ENCODE measurements at regions not wholly inside any gene's neighbourhood (a gene's known extent, or its start where the extent isn't known, plus 50 kb on each side); places are given as distances from the start of the nearest gene placed in this dataset.

- FAIRE-seq, result no peak
Measured at GRCh38 chr10:83165265-83165664, 974.0 kb upstream of the GHITM start.

- FAIRE-seq, result no peak
Measured at GRCh38 chr10:83166344-83166743, 973.0 kb upstream of the GHITM start.

DNA sequence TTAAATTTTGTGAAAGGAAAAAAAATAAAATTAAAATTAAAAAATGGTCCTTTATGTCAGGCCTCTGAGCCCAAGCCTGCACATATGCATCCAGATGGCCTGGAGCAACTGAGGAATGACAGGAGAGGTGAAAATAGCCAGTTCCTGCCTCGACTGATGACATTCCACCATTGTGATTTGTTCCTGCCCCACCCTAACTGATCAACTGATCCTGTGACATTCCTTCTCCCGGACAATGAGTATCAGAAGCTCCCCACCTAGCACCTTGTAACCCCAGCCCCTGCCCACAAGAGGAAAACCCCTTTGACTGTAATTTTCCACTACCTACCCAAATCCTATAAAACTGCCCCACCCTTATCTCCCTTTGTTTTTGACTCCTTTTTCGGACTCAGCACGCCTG, 972.2 kb upstream of the GHITM start:
- FAIRE-seq, result no peak

GRCh38 chr10:83176901-83177300, 962.4 kb upstream of the GHITM start:
- no peak for FAIRE-seq

DNA sequence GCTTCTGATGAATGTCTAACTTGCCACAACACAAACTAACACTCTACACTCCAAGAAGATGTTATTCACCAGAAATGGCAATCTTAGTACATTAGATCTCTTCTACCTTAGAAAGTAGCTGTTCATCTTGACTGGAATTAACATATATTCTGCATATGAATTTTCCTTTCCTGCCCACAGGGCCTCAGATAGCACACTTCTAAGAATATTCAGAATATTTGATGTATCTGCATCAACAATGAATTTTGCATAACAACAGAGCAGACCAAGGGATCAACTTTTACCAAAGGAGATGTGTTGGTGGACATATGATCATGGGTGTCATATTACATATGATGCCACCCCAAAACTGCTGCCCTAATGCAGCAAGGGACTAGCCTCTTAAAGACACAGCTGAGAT, 960.8 kb upstream of the GHITM start:
- FAIRE-seq, result no peak

DNA sequence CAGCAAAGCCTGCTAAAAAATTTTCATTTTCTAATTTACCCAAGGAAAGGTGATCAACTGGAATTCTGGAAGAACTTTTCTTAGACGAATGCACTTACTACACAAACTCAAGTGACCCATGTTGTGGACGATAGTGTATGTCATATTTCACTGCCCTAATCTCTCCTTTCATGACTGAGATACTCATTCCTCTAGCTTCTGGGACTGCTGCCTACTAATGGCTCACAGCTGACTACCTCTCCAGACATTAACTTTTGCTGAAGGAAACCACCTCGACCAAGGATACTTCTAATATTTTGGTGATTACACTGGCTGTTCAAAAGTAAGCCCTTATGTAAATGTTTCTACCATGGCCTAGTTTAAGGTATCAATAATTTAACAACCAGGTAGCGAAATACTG, 959.9 kb upstream of the GHITM start:
- FAIRE-seq, result no peak

DNA sequence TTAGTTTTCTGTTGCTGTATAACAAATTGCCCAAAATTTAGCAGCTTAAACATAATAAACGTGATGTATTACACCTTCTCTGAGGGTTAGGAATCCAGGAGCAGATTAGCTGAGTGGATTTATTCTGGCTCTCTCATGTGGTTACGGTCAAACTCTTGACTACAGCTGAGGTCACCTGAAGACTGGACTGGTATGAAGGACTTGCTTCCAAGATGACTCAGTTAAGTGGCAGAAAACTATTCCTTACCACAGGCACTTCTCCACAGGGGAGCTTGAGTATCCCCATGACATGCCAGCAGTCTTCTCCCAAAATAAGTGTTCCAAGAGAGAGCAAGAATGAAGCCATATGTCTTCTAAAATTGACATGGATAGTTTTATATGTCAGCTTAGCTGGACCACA, 957.2 kb upstream of the GHITM start:
- no peak for FAIRE-seq

GRCh38 chr10:83184641-83185040, 954.7 kb upstream of the GHITM start:
- no peak for FAIRE-seq

GRCh38 chr10:83190614-83191013, 948.7 kb upstream of the GHITM start:
- no peak for FAIRE-seq

DNA sequence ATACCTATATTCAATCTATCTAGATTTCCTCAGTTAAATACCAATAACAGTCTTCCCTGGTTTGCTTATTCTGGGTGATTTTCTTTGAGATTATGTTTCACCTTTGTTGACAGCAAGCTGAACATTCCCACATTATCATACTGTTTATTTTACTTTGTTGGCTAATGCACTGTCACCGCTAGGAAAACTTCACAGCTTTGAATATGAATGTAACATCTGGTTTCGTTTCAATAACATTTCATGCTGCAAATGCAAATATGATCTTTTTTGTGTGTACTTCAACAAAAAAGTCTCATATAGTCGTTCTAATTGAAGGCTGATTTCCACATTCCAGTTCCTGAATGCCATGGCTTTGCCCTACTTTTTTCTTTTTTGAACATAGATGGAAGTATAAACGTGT, 946.3 kb upstream of the GHITM start:
- no peak for FAIRE-seq

DNA sequence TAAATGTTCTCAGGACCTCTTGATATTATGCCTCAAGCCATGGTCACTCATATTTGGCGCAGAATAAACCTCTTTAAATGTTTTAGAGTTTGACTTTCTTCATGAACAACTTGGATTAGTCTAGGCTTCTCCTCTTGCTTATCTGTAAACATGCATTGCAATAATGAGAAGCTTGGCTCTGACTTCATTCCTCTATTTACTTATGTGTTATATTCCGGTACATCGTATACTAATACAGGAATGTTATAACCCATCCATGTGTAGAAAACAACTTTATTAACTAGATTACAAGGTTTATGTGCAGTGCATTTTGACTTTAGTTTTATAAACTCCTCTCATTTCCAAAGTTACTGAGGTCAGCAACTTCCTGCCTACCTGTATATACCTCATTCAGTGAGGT, 944.3 kb upstream of the GHITM start:
- no peak for FAIRE-seq

- no peak for FAIRE-seq
Measured at GRCh38 chr10:83199374-83199773, 939.9 kb upstream of the GHITM start.

DNA sequence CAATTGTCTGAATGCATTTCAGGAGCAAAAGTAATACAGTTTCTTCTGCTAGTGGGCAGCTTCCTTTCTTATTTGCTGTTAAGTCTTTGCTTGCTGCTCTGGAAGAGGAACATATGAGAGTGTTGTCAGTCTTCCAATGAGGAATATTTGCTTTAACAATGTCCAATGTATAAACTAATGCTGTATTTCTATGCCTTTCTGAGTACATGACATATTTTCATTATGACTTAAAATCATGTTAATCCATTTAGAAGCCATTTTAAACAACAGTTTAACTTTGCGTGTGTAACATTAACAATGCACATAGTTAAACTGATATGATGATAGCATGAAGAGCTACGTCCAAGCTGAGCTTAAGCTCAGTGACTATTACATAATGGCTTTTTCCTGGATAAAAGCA, 933.4 kb upstream of the GHITM start:
- no peak for FAIRE-seq

DNA sequence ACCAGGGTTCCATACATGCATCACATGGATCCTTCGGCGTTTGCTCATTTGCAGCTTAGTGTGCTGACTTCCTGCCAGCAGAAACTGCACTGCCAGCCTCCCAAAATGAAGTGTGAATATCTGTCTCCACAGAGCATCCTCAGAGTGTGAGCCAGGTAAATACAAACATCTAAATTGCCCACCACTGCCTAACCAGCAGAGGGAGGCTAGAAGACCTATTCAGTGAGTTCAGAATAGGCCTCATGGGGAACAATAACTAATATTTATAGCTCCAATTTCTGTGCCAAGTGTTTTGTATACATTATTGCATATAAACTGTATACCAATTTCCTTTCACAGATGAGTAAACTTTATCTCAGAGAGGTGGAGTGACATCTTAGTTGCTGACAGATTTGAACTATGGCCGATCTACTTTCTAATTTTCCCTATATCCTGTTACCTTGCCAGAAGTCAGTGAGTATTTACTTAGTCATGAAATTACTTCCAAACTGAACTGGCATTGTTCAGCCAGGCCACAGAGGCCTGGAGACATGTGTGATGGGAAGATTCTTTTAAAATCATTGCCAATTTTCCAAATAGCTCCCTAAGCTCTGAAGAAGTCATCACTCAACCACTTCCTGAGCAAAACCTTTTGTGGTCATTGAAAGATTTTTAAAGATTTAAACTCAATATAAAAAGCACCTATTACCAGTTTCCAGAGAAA, 926.5 kb upstream of the GHITM start:
- FAIRE-seq, result no peak

- FAIRE-seq, result no peak
Measured at GRCh38 chr10:83214136-83214535, 925.2 kb upstream of the GHITM start.

DNA sequence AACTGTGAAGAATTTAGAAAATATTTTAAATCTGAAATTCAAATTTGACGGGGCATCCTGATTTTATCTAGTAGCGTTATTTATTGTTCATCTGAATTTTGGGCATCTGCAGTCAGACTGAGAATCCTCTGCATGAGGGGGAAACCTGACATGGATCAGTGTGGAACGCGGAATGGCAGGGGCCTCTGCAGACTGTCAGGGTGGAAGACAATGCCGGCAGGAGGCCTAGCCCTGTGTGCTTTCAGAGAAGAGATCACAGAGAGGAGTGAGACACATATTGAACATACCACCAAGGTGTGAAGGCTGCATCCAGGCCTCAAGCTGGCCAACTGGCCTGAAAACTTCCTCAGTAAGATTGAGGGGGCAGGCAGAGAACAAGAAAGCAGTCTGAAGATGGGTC, 921.1 kb upstream of the GHITM start:
- FAIRE-seq, result no peak

- no peak for FAIRE-seq
Measured at GRCh38 chr10:83222300-83222699, 917.0 kb upstream of the GHITM start.

DNA sequence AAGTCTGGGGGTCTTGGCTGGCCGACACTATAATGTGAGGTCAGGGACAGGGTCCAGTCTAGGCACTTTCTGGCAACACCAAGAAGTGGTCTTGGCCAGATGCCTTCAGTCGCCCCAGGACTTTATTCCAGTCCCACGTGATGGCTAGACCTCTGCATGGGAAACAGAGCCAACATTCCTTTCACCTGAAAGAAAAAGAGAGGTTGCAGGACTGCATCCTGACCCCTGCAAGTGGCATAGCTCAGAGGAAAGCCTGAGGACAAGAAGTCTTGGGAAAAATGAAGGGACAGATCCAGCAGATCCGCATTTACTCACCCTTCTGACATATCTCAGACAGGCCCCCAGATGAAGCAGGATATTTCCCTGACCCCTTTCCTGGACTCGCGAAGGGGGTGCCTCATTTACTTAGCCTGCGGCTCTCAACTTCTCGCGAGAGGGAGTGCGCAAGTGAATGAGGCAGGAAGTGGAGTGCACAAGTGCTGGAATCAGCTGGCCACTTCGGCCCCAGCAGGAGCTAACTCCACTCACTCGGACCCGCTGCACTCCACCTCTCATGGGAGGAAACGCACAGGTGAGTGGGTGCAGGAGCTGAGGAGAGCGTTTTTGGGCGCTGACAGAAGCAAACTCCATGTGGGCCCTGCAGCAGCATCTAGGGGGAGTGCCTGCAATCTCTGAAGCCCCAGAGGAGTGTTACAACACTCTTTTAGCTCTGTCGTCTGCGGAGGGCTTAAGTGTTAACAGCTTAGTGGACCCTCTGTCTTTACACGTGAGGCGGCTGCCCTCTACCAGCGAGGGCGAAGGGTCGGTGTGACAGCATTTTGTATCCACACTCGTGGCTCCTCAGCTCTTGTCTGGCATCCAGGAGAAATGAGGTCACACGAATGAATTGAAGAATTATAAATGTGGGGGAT, 916.2 kb upstream of the GHITM start:
- no peak for FAIRE-seq

GRCh38 chr10:83225781-83226180, 913.5 kb upstream of the GHITM start:
- FAIRE-seq, result no peak

DNA sequence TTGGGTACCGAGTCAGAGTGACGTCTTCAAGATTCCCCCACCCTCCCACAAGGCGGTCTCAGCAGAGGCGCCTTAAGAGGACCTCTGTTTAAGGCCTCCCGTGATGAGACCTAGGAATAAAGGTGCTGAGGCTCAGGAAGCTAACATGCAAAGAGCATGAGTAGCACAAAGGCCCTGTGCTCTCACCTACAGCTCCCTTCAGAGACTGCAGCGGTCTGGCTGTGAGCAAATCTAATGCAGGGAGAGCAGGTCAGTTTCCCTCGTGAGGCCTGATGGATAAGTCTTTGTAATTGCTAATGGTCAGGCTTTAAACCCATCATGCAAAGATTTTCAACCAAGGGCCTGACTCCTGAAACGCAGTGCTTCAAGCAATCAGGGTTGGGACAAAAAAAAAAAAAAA, 909.3 kb upstream of the GHITM start:
- FAIRE-seq, result no peak

GRCh38 chr10:83233691-83234090, 905.6 kb upstream of the GHITM start:
- no peak for FAIRE-seq

GRCh38 chr10:83248106-83248631, 891.1 kb upstream of the GHITM start:
- no peak for FAIRE-seq

- no peak for FAIRE-seq
Measured at GRCh38 chr10:83250396-83250795, 888.9 kb upstream of the GHITM start.

GRCh38 chr10:83252169-83252568, 887.1 kb upstream of the GHITM start:
- FAIRE-seq, result no peak

Measured in colon (tissue), 2 donors.